ENCODE measurements at regions not wholly inside any gene's neighbourhood (a gene's known extent, or its start where the extent isn't known, plus 50 kb on each side); places are given as distances from the start of the nearest gene placed in this dataset.
"Not testable (repeated sequence)": the region's sequence is repeated elsewhere in the genome, so short reads cannot be mapped to it uniquely, and the experiment has no call there.

DNA sequence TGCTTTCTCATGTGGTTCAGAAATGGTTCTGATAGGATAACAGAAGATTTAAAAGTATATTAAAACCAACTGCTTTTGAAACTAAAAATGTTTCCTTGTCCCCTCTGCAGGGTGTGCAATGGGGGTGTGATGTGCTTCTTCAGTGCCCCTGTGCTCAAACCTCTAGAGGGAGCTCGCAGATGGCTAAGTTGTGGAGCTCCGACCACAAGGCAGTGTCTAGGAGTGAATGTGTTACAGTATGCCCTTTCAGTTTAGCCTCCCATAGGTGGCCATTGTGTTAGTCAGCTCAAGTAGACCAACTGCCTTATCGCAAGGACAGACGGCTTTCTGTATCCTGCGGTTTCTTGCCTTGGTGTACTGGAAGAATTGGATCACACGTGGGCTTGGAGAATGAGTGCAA is 130.5 kb downstream of the TENT5D start:
- H3K9me3 ChIP-seq (ENCODE audit: control insufficient read depth, insufficient read depth, low read length): no peaks in the 10 kb centered on the region
- H3K27me3 ChIP-seq (ENCODE audit: control insufficient read depth, insufficient read depth, low read length): no peaks in the 10 kb centered on the region
- no peak for DNase-seq (ENCODE audit: low read depth, low spot score)
- H3K4me3 ChIP-seq (ENCODE audit: low read depth, low read length): no peak overlapping the region
- ChIA-PET CTCF (no interaction called here), POLR2A (no interaction called here)
- TF ChIP-seq, protein P1, sequence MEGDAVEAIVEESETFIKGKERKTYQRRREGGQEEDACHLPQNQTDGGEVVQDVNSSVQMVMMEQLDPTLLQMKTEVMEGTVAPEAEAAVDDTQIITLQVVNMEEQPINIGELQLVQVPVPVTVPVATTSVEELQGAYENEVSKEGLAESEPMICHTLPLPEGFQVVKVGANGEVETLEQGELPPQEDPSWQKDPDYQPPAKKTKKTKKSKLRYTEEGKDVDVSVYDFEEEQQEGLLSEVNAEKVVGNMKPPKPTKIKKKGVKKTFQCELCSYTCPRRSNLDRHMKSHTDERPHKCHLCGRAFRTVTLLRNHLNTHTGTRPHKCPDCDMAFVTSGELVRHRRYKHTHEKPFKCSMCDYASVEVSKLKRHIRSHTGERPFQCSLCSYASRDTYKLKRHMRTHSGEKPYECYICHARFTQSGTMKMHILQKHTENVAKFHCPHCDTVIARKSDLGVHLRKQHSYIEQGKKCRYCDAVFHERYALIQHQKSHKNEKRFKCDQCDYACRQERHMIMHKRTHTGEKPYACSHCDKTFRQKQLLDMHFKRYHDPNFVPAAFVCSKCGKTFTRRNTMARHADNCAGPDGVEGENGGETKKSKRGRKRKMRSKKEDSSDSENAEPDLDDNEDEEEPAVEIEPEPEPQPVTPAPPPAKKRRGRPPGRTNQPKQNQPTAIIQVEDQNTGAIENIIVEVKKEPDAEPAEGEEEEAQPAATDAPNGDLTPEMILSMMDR (IDR thresholded peaks at IDR 0.05; ENCODE audit: low read depth, low read length): no peak
- H3K27ac ChIP-seq (ENCODE audit: low read depth, low read length): no peak overlapping the region

DNA sequence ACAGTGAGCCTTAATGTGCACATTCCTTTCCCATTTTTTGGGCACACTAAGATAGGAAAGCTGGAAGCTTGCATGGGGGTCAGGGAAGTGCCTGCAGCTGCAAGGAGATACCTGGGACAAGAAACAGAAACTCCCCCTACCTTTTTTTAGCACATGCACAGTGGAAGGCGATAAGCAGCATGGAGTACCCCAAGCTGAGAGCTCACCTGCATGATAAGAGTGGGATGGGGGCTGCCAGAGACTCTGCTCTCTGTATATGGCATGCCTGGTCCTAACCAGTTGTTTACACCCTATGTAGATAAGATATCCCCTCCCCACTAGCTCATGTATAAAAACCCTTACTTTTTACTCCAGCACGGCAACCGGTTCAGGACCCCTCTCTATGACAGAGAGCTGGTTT is 135.9 kb downstream of the TENT5D start:
- no peaks in the 10 kb centered on the region for H3K27me3 ChIP-seq (ENCODE audit: control insufficient read depth, insufficient read depth, low read length)
- TF ChIP-seq, protein P1 (IDR thresholded peaks at IDR 0.05; ENCODE audit: low read depth, low read length): no peak
- CTCF ChIA-PET: no interaction called here
- H3K4me3 ChIP-seq (ENCODE audit: low read depth, low read length): no peak overlapping the region
- POLR2A ChIA-PET: no interaction called here
- DNase-seq (ENCODE audit: low read depth, low spot score): no peak
- H3K9me3 ChIP-seq (ENCODE audit: control insufficient read depth, insufficient read depth, low read length): no peaks in the 10 kb centered on the region
- H3K27ac ChIP-seq (ENCODE audit: low read depth, low read length): no peak overlapping the region

DNA sequence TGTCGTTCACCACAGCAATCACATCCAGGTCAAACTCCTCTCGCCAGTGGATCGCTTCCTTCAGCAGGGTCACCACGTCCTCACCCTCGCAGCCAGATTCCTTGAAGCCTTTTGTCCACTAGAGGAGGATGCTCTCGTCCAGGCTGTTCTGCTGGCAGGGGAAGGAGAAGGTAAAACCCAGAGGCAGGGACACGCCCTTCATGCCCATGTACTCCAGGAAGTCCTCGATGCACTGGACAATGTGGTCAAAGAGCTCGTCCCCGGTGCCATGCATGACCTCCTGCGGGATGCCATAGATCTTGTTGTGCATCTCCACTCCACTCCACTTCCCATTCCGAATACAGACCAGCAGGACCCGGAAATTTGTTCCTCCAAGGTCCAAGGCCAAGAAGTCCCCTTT is 152.4 kb downstream of the TENT5D start:
- Histone ChIP-seq H3K27me3 (ENCODE audit: control insufficient read depth, insufficient read depth, low read length) (no peaks in the 10 kb centered on the region), H3K9me3 (ENCODE audit: control insufficient read depth, insufficient read depth, low read length) (peaks cover 12% of the 10 kb centered on the region), H3K4me3 (ENCODE audit: low read depth, low read length) (no peak overlapping the region), H3K27ac (ENCODE audit: low read depth, low read length) (no peak overlapping the region)
- DNase-seq (ENCODE audit: low read depth, low spot score): no peak
- TF ChIP-seq, protein P1 (IDR thresholded peaks at IDR 0.05; ENCODE audit: low read depth, low read length): no peak
- ChIA-PET CTCF (no interaction called here), POLR2A (no interaction called here)

DNA sequence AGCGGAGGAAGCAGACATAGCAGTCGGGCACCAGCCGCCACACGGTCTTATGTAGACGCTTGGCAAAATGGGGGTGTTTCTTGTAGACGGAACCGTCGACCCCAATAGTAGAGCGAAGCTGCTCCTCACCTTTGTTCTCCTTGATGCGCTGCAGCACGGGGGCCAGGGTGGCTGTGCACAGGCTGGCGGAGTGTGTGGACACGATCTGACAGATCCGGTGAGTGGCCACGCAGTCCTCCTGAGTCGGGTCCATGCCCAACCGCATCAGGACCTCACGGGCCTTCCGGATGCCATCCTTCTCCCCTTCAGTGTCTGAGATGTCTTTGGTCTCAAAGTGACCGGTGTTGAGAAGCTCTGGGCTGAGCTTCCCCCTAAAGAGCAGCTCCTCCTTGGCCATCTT is 153.0 kb downstream of the TENT5D start:
- Histone ChIP-seq H3K27ac (ENCODE audit: low read depth, low read length) (no peak overlapping the region), H3K4me3 (ENCODE audit: low read depth, low read length) (no peak overlapping the region), H3K9me3 (ENCODE audit: control insufficient read depth, insufficient read depth, low read length) (peaks cover 12% of the 10 kb centered on the region), H3K27me3 (ENCODE audit: control insufficient read depth, insufficient read depth, low read length) (no peaks in the 10 kb centered on the region)
- no peak for DNase-seq (ENCODE audit: low read depth, low spot score)
- TF ChIP-seq, protein P1 (IDR thresholded peaks at IDR 0.05; ENCODE audit: low read depth, low read length): no peak
- POLR2A ChIA-PET: no interaction called here
- CTCF ChIA-PET: no interaction called here

DNA sequence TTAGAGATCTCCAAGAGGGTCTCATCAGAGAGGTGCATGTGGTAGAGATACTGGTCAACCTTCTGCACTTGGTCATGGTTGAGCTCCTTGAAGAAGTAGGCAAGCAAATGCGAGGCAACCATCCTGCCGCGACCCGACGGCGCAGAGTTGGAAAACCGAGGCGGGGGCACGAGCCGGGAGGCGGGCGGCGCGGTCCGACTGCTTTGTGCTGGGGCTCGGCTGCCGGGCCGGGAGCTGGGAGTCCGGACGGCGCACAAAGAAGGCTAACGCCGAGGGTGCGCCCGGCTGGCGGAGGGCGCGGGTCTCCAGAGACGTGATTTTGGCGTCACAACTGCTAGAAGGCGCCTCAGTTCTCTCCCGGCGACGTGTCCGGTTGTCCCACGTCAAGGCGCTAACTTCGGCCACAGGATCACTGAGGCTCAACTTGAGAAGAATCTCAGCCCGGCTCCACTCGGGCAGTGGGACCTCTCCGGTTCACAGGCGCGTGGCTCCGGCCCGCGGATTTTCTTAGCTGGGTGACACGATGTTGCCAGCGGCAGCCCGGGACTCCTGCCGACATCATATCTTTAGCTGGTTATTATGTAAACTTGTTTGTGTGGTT is 154.3 kb downstream of the TENT5D start:
- CTCF ChIA-PET; H3K27me3 ChIP-seq (ENCODE audit: control insufficient read depth, insufficient read depth, low read length); POLR2A ChIA-PET; DNase-seq (ENCODE audit: low read depth, low spot score); H3K4me3 ChIP-seq (ENCODE audit: low read depth, low read length); H3K27ac ChIP-seq (ENCODE audit: low read depth, low read length): not testable (repeated sequence)
- H3K9me3 ChIP-seq (ENCODE audit: control insufficient read depth, insufficient read depth, low read length): peaks cover 12% of the 10 kb centered on the region

DNA sequence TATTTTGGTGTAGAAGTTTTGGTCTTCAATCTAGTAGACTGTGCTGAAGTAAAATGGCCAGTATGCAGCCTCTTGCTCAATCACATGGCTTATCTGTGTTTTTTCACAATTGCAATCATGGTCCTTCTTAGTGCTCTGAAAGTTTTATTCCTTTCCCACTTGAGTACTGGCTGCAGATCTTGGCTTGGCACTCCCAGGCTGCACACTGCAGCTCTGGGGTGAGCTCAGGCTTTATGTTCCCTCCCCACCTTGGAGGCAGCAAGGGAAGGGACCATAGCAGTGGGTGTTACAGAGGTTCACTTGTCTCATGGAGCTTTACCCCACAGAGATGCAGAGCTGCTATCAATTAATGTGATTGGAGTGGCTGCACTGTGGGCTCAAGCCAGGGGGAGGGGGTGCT is 156.0 kb downstream of the TENT5D start:
- CTCF ChIA-PET: no interaction called here
- no peaks in the 10 kb centered on the region for H3K27me3 ChIP-seq (ENCODE audit: control insufficient read depth, insufficient read depth, low read length)
- H3K4me3 ChIP-seq (ENCODE audit: low read depth, low read length): no peak overlapping the region
- POLR2A ChIA-PET: no interaction called here
- DNase-seq (ENCODE audit: low read depth, low spot score): no peak
- TF ChIP-seq, protein P1 (IDR thresholded peaks at IDR 0.05; ENCODE audit: low read depth, low read length): no peak
- H3K9me3 ChIP-seq (ENCODE audit: control insufficient read depth, insufficient read depth, low read length): peaks cover 12% of the 10 kb centered on the region
- H3K27ac ChIP-seq (ENCODE audit: low read depth, low read length): no peak overlapping the region
